Upper lobe of left lung (tissue), 6 donors: ENCODE measurements at regions not wholly inside any gene's neighbourhood (a gene's known extent, or its start where the extent isn't known, plus 50 kb on each side); places are given as distances from the start of the nearest gene placed in this dataset.

ENCODE experiments used
- ATAC-seq, 2 donors: fragments of 200-7000 bp; cut with Tn5 transposase; one replicate each; pipeline ENCODE4 v1.9.1; 2022; ENCODE audit warnings: mild to moderate bottlenecking in 2 of 2, moderate library complexity in 2 of 2; ENCODE audit not compliant: low FRiP score in 2 of 2
- DNase-seq, 2 donors: peaks; one replicate each; pipeline ENCODE4 v3.0.0-alpha.2; 2019 to 2020
- H3K27ac ChIP-seq, 4 donors: fragments of 200-600 bp; sonication (generic); one replicate each; pipeline ENCODE4 v1.5.1; 2016 to 2019
- H3K27me3 ChIP-seq, 4 donors: fragments of 200-600 bp; sonication (generic); one replicate each; pipeline ENCODE4 v1.5.1; 2017 to 2019
- H3K36me3 ChIP-seq, 4 donors: fragments of 200-600 bp; sonication (generic); one replicate each; pipeline ENCODE4 v1.5.1; 2016 to 2019
- H3K4me1 ChIP-seq, 4 donors: fragments of 200-600 bp; sonication (generic); one replicate each; pipeline ENCODE4 v1.5.1; 2018 to 2019
- H3K4me3 ChIP-seq, 4 donors: fragments of 200-600 bp; sonication (generic); one replicate each; pipeline ENCODE4 v1.5.1; 2017 to 2019; ENCODE audit warnings: mild to moderate bottlenecking in 2 of 4, moderate library complexity in 1 of 4
- H3K9me3 ChIP-seq, 4 donors: fragments of 200-600 bp; sonication (generic); one replicate each; pipeline ENCODE4 v1.5.1; 2018 to 2019
- CTCF ChIP-seq, 6 experiments: fragments of 450-650 bp in 4 of 6; fragments of 200-600 bp in 2 of 6; sonication (generic) in 2 of 6; IDR thresholded peaks; one replicate each; pipeline ENCODE4 v1.5.1; 2016 to 2019; ENCODE audit warnings: antibody characterized with exemption in 6 of 6
- EP300 ChIP-seq, 4 donors: sonication (generic); formaldehyde crosslinking; IDR thresholded peaks; one replicate each; pipeline ENCODE4 v1.5.1; 2017; ENCODE audit warnings: antibody characterized with exemption in 4 of 4, control low read depth in 2 of 4
- POLR2A ChIP-seq, 4 donors: fragments of 450-650 bp; IDR thresholded peaks; one replicate each; pipeline ENCODE4 v1.5.1; 2016 to 2017; ENCODE audit warnings: antibody characterized with exemption in 4 of 4, mild to moderate bottlenecking in 2 of 4
- POLR2AphosphoS5 ChIP-seq, 2 donors: sonication (generic); formaldehyde crosslinking; IDR thresholded peaks; one replicate each; pipeline ENCODE4 v1.5.1; 2017; ENCODE audit warnings: antibody characterized with exemption in 2 of 2
- WGBS, 2 donors: methylation state at CpG; one replicate each; pipeline ENCODE4 v1.1.5; 2017 to 2018; 5-methylcytosine and 5-hydroxymethylcytosine counted together
- donor health status: DM: no; HTN: no; CAD: no; lungs with moderate emphysema.
- donor health status: DM: no; HTN: yes; CAD: no; lungs with severe emphysema.

- 69 to 71% methylated on average over 2 of the region's 2 CpGs for WGBS, 2 donors
- TF ChIP-seq POLR2A (IDR thresholded peaks at IDR 0.05) (no peak), EP300 (IDR thresholded peaks at IDR 0.05) (peak in 1 of 4 donors; percentile 74)
- peak in 1 of 2 donors; percentile 61 for DNase-seq
- Histone ChIP-seq H3K27me3 (no peaks in the 10 kb centered on the region), H3K9me3 (no peaks in the 10 kb centered on the region), H3K36me3 (no peaks in the 10 kb centered on the region), H3K27ac (no peak overlapping the region), H3K4me3 (no peak overlapping the region), H3K4me1 (no peaks in the 10 kb centered on the region)
- peak; percentile 53 to 85 for ATAC-seq
Measured at GRCh38 chr18:29003194-29003593, 826.3 kb upstream of the CDH2 start.

GRCh38 chr18:29002747-29003146 is 825.8 kb upstream of the CDH2 start:
- Histone ChIP-seq H3K4me3 (no peak overlapping the region), H3K36me3 (no peaks in the 10 kb centered on the region), H3K4me1 (no peaks in the 10 kb centered on the region), H3K27me3 (no peaks in the 10 kb centered on the region), H3K27ac (no peak overlapping the region), H3K9me3 (no peaks in the 10 kb centered on the region)
- TF ChIP-seq POLR2A (IDR thresholded peaks at IDR 0.05) (no peak), POLR2AphosphoS5 (IDR thresholded peaks at IDR 0.05) (no peak), CTCF (IDR thresholded peaks at IDR 0.05) (no peak), EP300 (IDR thresholded peaks at IDR 0.05) (no peak)
- DNase-seq, result no peak
- no peak for ATAC-seq
- WGBS, 2 donors, result 57 to 64% methylated on average over 8 of the region's 8 CpGs

- no peaks in the 10 kb centered on the region for H3K4me1 ChIP-seq
- no peak overlapping the region for H3K27ac ChIP-seq
- no peaks in the 10 kb centered on the region for H3K9me3 ChIP-seq
- no peak for TF ChIP-seq POLR2A (IDR thresholded peaks at IDR 0.05)
- TF ChIP-seq CTCF (IDR thresholded peaks at IDR 0.05), result no peak
- H3K4me3 ChIP-seq, result no peak overlapping the region
- 92 to 96% methylated on average over 1 of the region's 1 CpG for WGBS, 2 donors
- no peaks in the 10 kb centered on the region for H3K36me3 ChIP-seq
- DNase-seq (no peak), ATAC-seq (no peak)
- H3K27me3 ChIP-seq, result no peaks in the 10 kb centered on the region
Measured at GRCh38 chr18:28999726-29000125, 822.8 kb upstream of the CDH2 start.

- no peak overlapping the region for H3K4me3 ChIP-seq
- H3K9me3 ChIP-seq, result no peaks in the 10 kb centered on the region
- ATAC-seq (no peak), DNase-seq (no peak)
- no peaks in the 10 kb centered on the region for H3K27me3 ChIP-seq
- no peak for TF ChIP-seq POLR2AphosphoS5 (IDR thresholded peaks at IDR 0.05)
- TF ChIP-seq EP300 (IDR thresholded peaks at IDR 0.05), result no peak
- no peak for TF ChIP-seq POLR2A (IDR thresholded peaks at IDR 0.05)
- TF ChIP-seq CTCF (IDR thresholded peaks at IDR 0.05), result no peak
- no peaks in the 10 kb centered on the region for H3K36me3 ChIP-seq
- H3K4me1 ChIP-seq, result no peaks in the 10 kb centered on the region
- H3K27ac ChIP-seq, result no peak overlapping the region
Measured at GRCh38 chr18:28995319-28995718, 818.4 kb upstream of the CDH2 start.

- H3K9me3 ChIP-seq, result no peaks in the 10 kb centered on the region
Measured at GRCh38 chr18:28984731-28985130, 807.8 kb upstream of the CDH2 start.

More at GRCh38 chr18:28984731-28985130, 807.8 kb upstream of the CDH2 start:
- Histone ChIP-seq H3K4me1 (no peaks in the 10 kb centered on the region), H3K4me3 (no peak overlapping the region), H3K36me3 (no peaks in the 10 kb centered on the region), H3K27me3 (no peaks in the 10 kb centered on the region), H3K27ac (no peak overlapping the region)
- TF ChIP-seq POLR2A (IDR thresholded peaks at IDR 0.05) (no peak), EP300 (IDR thresholded peaks at IDR 0.05) (no peak), POLR2AphosphoS5 (IDR thresholded peaks at IDR 0.05) (no peak), CTCF (IDR thresholded peaks at IDR 0.05) (no peak)
- 46 to 48% methylated on average over 1 of the region's 1 CpG for WGBS, 2 donors
- ATAC-seq (no peak), DNase-seq (no peak)
